Activated naive CD4-positive, alpha-beta T cell treated with anti-CD3 and anti-CD28 coated beads, Interleukin-2, amount 50 U/mL, for 16 hours (primary cell): ENCODE measurements at regions not wholly inside any gene's neighbourhood (a gene's known extent, or its start where the extent isn't known, plus 50 kb on each side); places are given as distances from the start of the nearest gene placed in this dataset.
"Not testable (repeated sequence)": the region's sequence is repeated elsewhere in the genome, so short reads cannot be mapped to it uniquely, and the experiment has no call there.

Experiments
- DNase-seq: peaks from one replicate; pipeline ENCODE4 v3.0.0-alpha.2; 2020

DNA sequence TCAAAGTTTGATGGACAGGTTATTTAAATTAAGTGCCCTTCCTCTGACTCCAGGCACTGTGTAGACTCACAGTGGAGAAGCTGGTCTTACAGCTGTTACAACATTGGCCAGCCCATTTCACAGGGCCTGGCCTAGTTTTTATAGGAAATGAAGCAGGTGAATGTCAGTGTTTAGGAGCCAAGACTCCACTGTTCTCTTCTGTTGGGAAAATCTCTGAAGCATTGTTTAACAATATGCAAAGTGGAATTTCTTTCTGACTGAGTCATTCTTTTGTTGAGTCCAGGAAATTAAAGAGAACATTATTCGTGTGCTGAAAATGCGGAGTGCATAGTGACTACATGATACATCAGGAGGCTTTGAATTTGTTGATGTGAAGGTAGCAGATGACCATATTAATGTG, 64.7 kb downstream of the ARRDC4 start:
- DNase-seq: no peak

DNA sequence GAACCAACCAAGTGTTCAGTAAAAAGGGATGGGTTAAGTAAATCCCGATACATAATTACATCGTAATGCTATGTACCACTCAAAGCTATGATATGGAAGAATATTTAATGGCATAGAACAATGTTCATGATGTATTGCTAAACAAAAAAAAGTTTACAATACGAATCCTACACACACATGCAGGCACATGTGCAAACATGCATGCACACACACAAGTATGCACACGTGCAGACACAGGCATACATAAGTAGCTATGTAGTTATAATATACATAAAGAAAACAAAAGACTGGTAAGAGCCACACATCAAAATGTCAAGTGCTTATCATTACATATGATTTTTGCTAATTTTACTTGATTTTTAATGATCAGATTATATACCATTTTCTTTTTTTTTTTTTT, 74.2 kb downstream of the ARRDC4 start:
- DNase-seq: no peak

DNA sequence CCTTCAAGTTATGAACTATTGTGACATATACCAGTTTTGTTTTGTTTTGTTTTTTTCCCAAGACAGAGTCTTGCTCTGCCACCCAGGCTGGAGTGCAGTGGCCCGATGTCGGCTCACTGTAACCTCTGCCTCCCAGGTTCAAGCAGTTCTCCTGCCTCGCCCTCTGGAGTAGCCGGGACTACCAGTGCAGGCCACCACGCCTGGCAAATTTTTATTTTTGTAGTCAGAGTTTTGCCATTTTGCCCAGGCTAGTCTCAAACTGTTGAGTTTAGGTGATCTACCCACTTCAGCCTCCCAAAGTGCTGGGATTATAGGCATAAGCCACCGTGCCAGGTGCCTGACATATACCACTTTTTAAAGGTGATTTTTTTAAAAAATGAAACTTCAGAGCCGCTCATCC, 74.6 kb downstream of the ARRDC4 start:
- DNase-seq: no peak

DNA sequence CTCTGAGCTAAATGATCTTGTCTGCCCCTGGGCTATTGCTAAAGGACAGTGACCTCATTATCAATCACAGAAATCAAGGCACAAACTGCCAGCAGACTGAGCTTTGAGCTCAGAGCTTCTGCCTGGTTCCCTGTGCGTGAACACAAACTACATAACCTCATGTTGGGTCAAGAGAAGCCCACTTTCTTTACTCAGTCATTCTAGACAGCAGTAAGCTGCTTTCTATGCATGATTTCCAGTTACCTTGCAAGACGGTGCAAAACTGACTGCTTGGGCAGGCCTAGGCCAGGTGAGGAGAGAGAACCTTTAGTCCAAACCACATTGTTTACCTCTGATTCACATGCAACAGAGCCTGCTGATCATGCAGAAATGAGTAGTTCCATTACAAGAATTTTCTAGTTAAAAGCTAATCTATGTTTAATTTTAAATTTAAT, 75.1 kb downstream of the ARRDC4 start:
- DNase-seq: no peak

- DNase-seq: no peak
These were observed 79.1 kb downstream of the ARRDC4 start for GRCh38 chr15:98039596-98039995.

DNA sequence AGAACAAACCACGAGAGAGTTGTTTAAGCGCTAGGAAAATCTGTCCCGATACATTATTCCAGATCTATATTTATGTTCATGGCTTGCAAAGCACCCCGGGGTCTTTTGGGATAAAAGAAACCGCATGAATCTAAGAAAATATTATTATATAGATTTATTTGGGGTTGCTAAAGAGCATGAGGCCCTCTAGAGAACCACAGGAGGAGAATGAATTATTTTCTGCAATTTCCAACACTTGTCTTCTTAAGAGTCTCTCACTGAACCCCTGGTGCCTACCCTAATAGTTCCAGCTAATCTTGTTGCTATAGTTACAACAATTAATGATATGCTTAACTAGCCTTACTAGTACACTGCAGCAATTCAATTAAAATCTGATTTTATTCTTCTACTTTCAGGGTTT, 79.6 kb downstream of the ARRDC4 start:
- DNase-seq: no peak

DNA sequence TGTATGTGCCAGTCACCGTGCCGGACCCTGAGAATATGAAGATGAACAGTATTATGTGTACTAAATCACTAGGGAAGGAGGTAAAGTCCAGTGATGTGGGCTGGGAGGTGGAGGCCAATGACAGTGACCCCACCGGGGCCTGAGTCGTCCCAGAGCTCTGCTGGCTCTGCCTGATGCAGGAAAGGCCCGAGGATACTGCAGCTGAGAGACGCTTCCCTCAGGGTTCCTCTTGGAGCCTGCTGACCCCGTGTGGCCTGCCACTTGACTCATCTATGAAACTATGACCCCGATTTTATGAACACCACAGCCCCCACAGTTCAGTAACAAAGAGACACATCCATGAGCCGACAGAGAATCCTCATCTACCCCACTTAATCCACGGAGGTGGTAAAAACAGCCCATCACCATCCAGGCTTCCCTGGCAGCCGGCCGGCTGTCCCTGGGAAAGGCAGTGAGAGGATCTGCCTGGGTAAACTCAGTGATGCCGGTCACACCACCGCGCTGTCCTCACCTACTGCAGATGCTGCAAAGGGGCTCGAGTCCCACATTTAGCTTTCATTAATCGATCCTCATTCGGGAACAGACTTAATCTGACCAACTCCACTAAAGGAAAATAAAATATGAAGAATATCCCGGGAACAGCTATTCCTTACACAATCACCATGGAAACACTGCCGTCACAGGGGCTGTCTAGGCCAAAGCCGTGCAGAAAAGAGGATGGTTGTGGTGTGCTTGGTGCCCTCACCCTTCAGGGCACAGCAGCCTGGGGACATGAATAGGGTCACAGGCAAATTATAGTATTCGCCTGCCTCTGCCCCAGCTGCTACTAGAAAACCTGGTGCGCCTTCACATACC, 82.9 kb downstream of the ARRDC4 start:
- DNase-seq: no peak

DNA sequence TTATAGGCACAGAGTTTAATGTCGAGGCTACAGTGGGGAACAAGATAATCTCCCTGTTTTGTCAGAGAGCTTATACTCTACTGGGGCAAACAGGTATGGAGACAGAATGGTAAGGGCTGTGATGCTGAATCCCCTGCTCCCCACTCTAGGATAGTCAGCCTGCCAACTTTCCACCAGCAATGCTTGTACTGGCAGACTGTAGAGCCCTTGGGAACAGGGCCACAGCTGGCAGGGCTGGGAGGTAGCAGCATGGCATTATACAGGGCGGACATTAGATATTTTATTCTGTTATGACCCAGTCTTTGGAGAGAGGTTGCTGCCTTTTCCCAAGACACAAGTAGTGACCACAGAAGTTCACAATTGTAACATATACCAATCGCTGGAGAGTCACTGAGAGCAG, 91.2 kb downstream of the ARRDC4 start:
- no peak for DNase-seq

DNA sequence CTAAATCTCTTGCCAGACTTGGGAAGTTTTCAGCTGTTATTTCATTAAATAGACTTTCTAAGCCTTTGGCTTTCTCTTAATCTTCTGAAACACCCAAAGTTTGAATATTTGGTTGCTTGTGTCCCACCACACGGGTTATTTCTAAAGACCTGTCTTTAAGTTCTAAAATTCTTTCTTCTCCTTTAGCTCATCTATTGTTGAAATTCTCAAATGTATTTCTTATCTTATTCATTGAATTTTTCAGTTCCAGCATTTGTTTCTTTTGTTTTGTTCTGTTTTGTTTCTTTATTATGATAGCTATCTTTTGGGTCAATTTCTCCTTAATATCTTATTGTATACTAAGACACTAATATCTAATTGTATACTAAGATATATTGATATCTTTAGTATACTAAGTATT, 97.0 kb downstream of the ARRDC4 start:
- no peak for DNase-seq

DNA sequence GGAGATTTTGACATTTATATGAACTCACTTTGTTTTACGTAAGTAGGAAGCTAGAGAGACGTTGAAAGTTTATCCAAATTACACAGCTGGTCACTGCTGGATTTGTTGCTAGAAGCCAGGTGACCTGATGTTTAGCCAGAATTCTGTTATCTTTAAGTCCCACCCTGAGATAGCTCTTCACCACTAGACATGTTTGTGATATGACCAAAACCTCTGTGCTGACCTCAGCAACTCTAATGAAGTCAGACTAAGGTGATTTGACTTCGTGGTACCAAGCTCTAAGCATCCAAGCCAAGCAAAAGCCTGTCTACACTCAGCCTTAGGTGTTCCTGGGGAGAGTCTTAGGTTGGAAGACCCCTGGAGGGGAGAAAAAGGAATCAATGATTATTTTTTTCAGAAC, 102.4 kb downstream of the ARRDC4 start:
- DNase-seq: no peak

- no peak for DNase-seq
These were observed 102.8 kb downstream of the ARRDC4 start for GRCh38 chr15:98063315-98063714.

GRCh38 chr15:98063871-98064270, 103.4 kb downstream of the ARRDC4 start:
- no peak for DNase-seq

- DNase-seq: no peak
These were observed 106.8 kb downstream of the ARRDC4 start for GRCh38 chr15:98067339-98067738.

GRCh38 chr15:98069256-98069655, 108.8 kb downstream of the ARRDC4 start:
- DNase-seq: no peak

- no peak for DNase-seq
These were observed 109.6 kb downstream of the ARRDC4 start for GRCh38 chr15:98070137-98070536.

DNA sequence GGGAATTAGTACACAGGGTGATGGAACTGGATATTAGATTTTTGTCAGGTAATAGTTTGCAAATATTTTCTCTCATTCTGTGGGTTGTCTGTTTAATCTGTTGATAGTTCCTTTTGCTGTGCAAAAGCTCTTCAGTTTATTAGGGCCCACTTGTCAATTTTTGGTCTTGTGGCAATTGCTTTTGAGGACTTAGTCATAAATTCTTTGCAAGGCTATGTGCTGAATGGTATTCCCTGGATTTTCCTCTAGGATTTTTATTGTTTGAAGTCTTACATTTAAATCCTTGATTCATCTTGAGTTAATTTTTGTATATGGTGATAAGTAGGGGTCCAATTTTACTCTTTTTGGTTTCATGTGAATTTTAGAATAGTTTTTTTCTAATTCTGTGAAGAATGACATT, 111.3 kb downstream of the ARRDC4 start:
- no peak for DNase-seq

DNA sequence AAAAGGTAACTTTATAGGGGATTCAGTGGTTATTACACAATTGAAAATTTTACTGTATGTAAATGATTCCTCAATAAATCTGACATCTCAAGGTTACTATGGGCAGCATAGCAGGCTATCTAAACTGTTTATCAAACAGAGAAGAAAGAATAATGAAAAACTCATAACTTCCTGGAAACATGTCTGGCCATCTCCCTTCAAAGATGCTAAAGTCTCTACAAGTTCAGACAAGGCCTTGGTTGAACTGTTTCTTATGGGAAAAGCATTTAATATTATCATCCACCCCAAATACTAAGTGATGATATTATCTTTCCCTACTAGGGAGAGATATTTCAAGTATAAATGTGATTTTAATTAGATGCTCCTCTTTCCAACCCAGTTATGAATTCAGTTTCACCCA, 114.9 kb downstream of the ARRDC4 start:
- DNase-seq: no peak

GRCh38 chr15:98076021-98076816, 115.7 kb downstream of the ARRDC4 start:
- no peak for DNase-seq

DNA sequence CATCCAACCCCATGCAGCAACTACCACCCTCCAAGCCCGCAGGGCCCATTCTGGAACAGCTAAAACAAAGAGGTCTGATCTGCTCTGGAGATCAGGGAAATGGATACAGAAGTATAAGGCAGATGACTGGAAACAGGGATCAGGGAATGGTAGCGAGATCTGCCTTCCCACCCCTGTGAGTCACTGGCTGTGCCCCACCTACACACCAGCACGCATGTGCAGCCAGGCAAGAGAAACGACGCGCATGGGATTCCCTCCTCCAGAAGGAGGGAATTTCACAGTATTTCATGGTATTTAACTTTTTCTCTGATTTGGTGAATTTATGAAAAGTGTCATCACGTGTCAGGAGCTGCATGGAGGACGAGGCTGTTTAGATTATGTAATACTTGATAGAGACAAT, 116.7 kb downstream of the ARRDC4 start:
- DNase-seq: no peak

DNA sequence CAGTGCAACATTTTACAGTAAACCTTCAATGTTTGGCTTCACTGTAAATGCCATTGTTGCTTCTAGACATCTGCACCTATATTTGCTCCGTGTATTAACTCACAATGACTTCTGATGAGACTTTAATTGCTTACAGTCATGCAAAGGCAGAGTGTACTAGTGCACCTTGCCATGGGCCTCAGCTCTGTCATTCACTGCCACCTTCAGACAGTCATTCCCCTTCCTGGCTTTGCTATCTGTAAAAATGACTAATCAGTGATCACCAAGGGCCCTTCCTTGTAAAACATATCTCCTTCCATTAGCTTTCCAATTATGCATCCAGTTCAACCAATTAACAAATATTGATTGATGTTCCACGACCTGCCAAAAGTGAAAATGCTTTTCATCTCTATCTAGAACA, 120.3 kb downstream of the ARRDC4 start:
- DNase-seq: no peak

DNA sequence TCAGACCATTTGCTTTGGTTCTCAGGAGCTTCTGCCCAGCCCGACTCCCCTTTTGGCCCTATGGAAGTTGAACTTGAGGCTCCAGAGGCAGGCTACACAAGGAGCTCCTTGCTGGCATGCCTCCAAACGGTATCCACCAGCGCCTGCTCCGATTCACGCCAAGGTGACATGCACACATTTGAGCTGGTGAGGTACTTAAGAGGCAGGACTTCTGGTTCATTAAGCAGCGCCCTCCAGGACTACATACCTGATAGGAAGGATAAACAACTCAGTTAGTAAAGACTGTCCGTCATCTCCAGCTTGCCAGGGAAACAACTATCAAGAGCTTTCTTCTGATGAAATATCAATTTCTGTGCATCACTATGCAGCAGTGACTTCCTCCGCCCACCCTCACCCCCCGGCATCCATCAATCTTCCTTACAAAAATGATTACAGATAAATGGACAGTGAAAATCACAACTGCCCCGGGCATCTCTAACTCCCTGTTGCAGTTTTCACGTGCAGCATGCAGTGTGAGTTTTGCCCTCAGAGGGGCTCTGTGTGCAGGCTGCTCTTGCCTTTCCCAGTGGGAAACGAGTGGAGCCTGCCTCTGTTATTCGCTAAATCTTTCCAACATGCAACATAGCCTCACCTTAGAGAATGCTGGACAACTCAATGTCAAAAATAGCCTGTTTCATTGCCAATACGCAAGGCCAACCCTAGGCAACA, 122.9 kb downstream of the ARRDC4 start:
- DNase-seq: no peak

GRCh38 chr15:98085003-98085639, 124.6 kb downstream of the ARRDC4 start:
- DNase-seq: peak; percentile 21

DNA sequence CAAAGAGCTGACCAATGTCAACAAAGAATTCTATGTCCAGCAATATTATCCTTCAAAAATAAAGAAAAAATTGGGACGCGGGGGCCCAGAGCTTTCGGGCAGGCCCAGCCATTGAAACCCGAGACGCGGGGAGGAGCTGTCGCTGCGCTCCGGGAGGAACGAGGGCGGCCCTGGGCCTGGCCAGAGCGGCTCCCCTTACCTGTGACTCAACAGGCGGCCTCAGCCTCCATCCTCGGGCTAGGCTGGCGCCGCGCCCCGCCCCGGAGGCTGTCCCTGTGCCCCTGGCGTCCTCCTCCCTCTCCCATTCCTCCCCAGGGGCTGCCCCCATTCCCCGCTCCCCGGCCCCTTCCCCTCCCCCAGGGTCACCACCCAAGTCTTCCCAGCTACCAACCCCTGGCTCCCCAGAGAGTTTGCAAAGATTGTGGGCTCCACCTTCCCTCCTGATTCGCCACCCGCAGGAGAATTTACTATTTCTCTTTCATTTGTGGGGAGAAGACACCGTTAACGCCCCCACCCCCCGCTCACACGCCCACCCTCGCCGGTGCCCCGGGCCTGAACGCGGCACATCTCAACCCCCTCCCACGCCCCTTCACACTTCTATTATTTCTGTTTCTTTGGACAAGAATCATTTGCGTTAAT, 127.9 kb downstream of the ARRDC4 start:
- DNase-seq: not testable (repeated sequence)
